CD14-positive monocyte (primary cell): ENCODE measurements at regions not wholly inside any gene's neighbourhood (a gene's known extent, or its start where the extent isn't known, plus 50 kb on each side); places are given as distances from the start of the nearest gene placed in this dataset.

Experiments
- DNase-seq, 3 donors: peaks; one replicate each; pipeline ENCODE4 v3.0.0-alpha.2; 2011 to 2022
- H2AFZ ChIP-seq: 2 replicates; pipeline ENCODE4 v1.6.0; 2012; ENCODE audit warnings: mild to moderate bottlenecking, low read depth, low read length, inconsistent platforms; ENCODE audit not compliant: insufficient read depth, poor library complexity, severe bottlenecking
- H3K27ac ChIP-seq, 2 donors: 1 replicate in 1 of 2; 2 replicates in 1 of 2; pipeline ENCODE4 v1.5.1; 2012 to 2013; ENCODE audit warnings: low read length in 2 of 2, control low read depth in 1 of 2, inconsistent platforms in 1 of 2, low read depth in 1 of 2, mild to moderate bottlenecking in 1 of 2
- H3K27me3 ChIP-seq, 2 donors: one replicate each; pipeline versions ENCODE4 v1.6.0 to v1.6.1; 2011 to 2013; ENCODE audit warnings: low read length in 2 of 2; ENCODE audit not compliant: control insufficient read depth in 2 of 2, insufficient read depth in 2 of 2
- H3K36me3 ChIP-seq, 2 donors: replicated peaks in 1 of 2; 1 replicate in 1 of 2; 2 replicates in 1 of 2; pipeline versions ENCODE4 v1.5.1 to v1.6.1; 2012 to 2013; ENCODE audit warnings: low read length in 2 of 2, control low read depth in 1 of 2, inconsistent platforms in 1 of 2, mild to moderate bottlenecking in 1 of 2; ENCODE audit not compliant: insufficient read depth in 2 of 2, control insufficient read depth in 1 of 2
- H3K4me1 ChIP-seq, 2 donors: 1 replicate in 1 of 2; 2 replicates in 1 of 2; pipeline versions ENCODE4 v1.5.1 to v1.6.1; 2012 to 2013; ENCODE audit warnings: low read length in 2 of 2, control low read depth in 1 of 2, inconsistent platforms in 1 of 2, mild to moderate bottlenecking in 1 of 2, moderate library complexity in 1 of 2; ENCODE audit not compliant: insufficient read depth in 2 of 2, control insufficient read depth in 1 of 2
- H3K4me2 ChIP-seq: replicated peaks from 2 replicates; pipeline ENCODE3; 2012; ENCODE audit warnings: low read length, moderate library complexity, mild to moderate bottlenecking; ENCODE audit not compliant: poor library complexity, severe bottlenecking; ENCODE audit errors: extremely low read depth
- H3K4me3 ChIP-seq, 3 experiments: fragments of 200-600 bp in 1 of 3; sonication (generic) in 1 of 3; replicated peaks in 1 of 3; 1 replicate in 2 of 3; 2 replicates in 1 of 3; pipeline ENCODE4 v1.5.1; 2011 to 2013; ENCODE audit warnings: low read length in 3 of 3, mild to moderate bottlenecking in 3 of 3, control low read depth in 2 of 3, low read depth in 2 of 3, inconsistent platforms in 1 of 3, moderate library complexity in 1 of 3
- H3K79me2 ChIP-seq: 2 replicates; pipeline ENCODE4 v1.6.0; 2012; ENCODE audit warnings: mild to moderate bottlenecking, control low read depth, inconsistent platforms, low read length, moderate library complexity; ENCODE audit not compliant: insufficient read depth
- H3K9ac ChIP-seq: 2 replicates; pipeline ENCODE4 v1.6.0; 2017; ENCODE audit warnings: low read length, mild to moderate bottlenecking; ENCODE audit not compliant: insufficient read depth, poor library complexity, severe bottlenecking
- H3K9me3 ChIP-seq, 2 donors: replicated peaks in 1 of 2; 1 replicate in 1 of 2; 2 replicates in 1 of 2; pipeline versions ENCODE4 v1.5.1 to v1.6.1; 2012 to 2013; ENCODE audit warnings: low read length in 2 of 2, control low read depth in 1 of 2; ENCODE audit not compliant: control insufficient read depth in 1 of 2, insufficient read depth in 1 of 2
- H4K20me1 ChIP-seq: 2 replicates; pipeline ENCODE4 v1.6.0; 2012; ENCODE audit warnings: mild to moderate bottlenecking, low read length, control low read depth, moderate library complexity; ENCODE audit not compliant: insufficient read depth
- H3K27ac Mint-ChIP-seq, 7 donors: one replicate each; pipeline ENCODE4 v1.8.0; 2020; ENCODE audit warnings: mild to moderate bottlenecking in 7 of 7, mixed read lengths in 7 of 7, moderate library complexity in 6 of 7, inconsistent platforms in 2 of 7
- H3K27me3 Mint-ChIP-seq, 3 donors: one replicate each; pipeline ENCODE4 v1.8.0; 2021 to 2022; ENCODE audit warnings: low read depth in 3 of 3, mild to moderate bottlenecking in 3 of 3, mixed read lengths in 3 of 3, moderate library complexity in 3 of 3, inconsistent platforms in 1 of 3
- H3K36me3 Mint-ChIP-seq, 2 donors: one replicate each; pipeline ENCODE4 v1.8.0; 2020; ENCODE audit warnings: mixed read lengths in 2 of 2, inconsistent platforms in 1 of 2, mild to moderate bottlenecking in 1 of 2
- H3K4me1 Mint-ChIP-seq: one replicate; pipeline ENCODE4 v1.8.0; 2020; ENCODE audit warnings: mild to moderate bottlenecking, mixed read lengths
- H3K4me3 Mint-ChIP-seq, 2 donors: one replicate each; pipeline ENCODE4 v1.8.0; 2020; ENCODE audit warnings: mild to moderate bottlenecking in 2 of 2, mixed read lengths in 2 of 2, moderate library complexity in 1 of 2
- H3K9me3 Mint-ChIP-seq, 7 donors: one replicate each; pipeline ENCODE4 v1.8.0; 2020 to 2022; ENCODE audit warnings: mixed read lengths in 7 of 7, mild to moderate bottlenecking in 6 of 7, moderate library complexity in 6 of 7, inconsistent platforms in 2 of 7
- CTCF ChIP-seq: fragments of 200-600 bp; IDR thresholded peaks from one replicate; pipeline ENCODE4 v1.8.0; 2022; ENCODE audit warnings: antibody characterized with exemption, mild to moderate bottlenecking
- WGBS: methylation state at CpG from one replicate; pipeline ENCODE4 v1.1.5; 2013; ENCODE audit warnings: missing lambda C conversion rate; ENCODE audit not compliant: insufficient coverage; 5-methylcytosine and 5-hydroxymethylcytosine counted together
- intact Hi-C, 2 donors: fragments of 100-400 bp; cut with micrococcal nuclease; formaldehyde crosslinking; loops; one replicate each; pipeline versions ENCODE4 v1.15.0 to v1.15.1; 2023

- no peak for DNase-seq
- no peaks in the 10 kb centered on the region for H3K36me3 Mint-ChIP-seq
- intact Hi-C loops, result no loop called here
- Histone ChIP-seq H3K27me3 (peaks cover 2 to 4% of the 10 kb centered on the region in 2 donors), H3K79me2 (no peaks in the 10 kb centered on the region), H4K20me1 (no peaks in the 10 kb centered on the region), H3K36me3 (no peaks in the 10 kb centered on the region), H3K4me1 (no peaks in the 10 kb centered on the region), H3K9me3 (peaks cover 0 to 8% of the 10 kb centered on the region in 2 donors), H3K4me2 (no peak overlapping the region), H2AFZ (no peak overlapping the region), H3K9ac (no peak overlapping the region), H3K27ac (no peak overlapping the region), H3K4me3 (no peak overlapping the region)
- peaks cover 5 to 20% (median 10%) of the 10 kb centered on the region in 7 donors for H3K9me3 Mint-ChIP-seq
- peaks cover 3 to 14% (median 12%) of the 10 kb centered on the region in 3 donors for H3K27me3 Mint-ChIP-seq
- no peaks in the 10 kb centered on the region for H3K4me1 Mint-ChIP-seq
- TF ChIP-seq CTCF, result no peak
- 84% methylated on average over 5 of the region's 9 CpGs for WGBS
- no peak overlapping the region for H3K4me3 Mint-ChIP-seq
- no peak overlapping the region for H3K27ac Mint-ChIP-seq
These were observed 144.7 kb upstream of the HS3ST3A1 start for GRCh38 chr17:13746404-13746803.

- Histone ChIP-seq H2AFZ (no peak overlapping the region), H3K9me3 (peaks cover 0 to 8% of the 10 kb centered on the region in 2 donors), H3K79me2 (no peaks in the 10 kb centered on the region), H3K4me2 (no peak overlapping the region), H3K27me3 (peaks cover 2 to 4% of the 10 kb centered on the region in 2 donors), H4K20me1 (no peaks in the 10 kb centered on the region), H3K36me3 (no peaks in the 10 kb centered on the region), H3K4me3 (no peak overlapping the region), H3K27ac (no peak overlapping the region), H3K9ac (no peak overlapping the region), H3K4me1 (no peaks in the 10 kb centered on the region)
- no peak for DNase-seq
- Mint-ChIP-seq H3K36me3 (no peaks in the 10 kb centered on the region), H3K27ac (no peak overlapping the region), H3K4me3 (no peak overlapping the region), H3K27me3 (peaks cover 2 to 15% (median 12%) of the 10 kb centered on the region in 3 donors), H3K9me3 (peaks cover 5 to 18% (median 8%) of the 10 kb centered on the region in 7 donors), H3K4me1 (no peaks in the 10 kb centered on the region)
- intact Hi-C loops, result no loop called here
- 75% methylated on average over 2 of the region's 5 CpGs for WGBS
- no peak for TF ChIP-seq CTCF
These were observed 147.6 kb upstream of the HS3ST3A1 start for GRCh38 chr17:13749166-13749890.
